ENCODE measurements at regions not wholly inside any gene's neighbourhood (a gene's known extent, or its start where the extent isn't known, plus 50 kb on each side); places are given as distances from the start of the nearest gene placed in this dataset.

- DNase-seq (ENCODE audit: low spot score) (no peak), ATAC-seq (no peak)
- Histone ChIP-seq H3K9me2 (ENCODE audit: insufficient read depth) (no peaks in the 10 kb centered on the region), H2AFZ (peak overlapping the region; percentile 56; the same call in 1 of the 2 replicates), H3K4me3 (no peak overlapping the region), H3K27ac (ENCODE audit: low read depth) (no peak overlapping the region), H3K36me3 (ENCODE audit: insufficient read depth) (no peaks in the 10 kb centered on the region), H3F3A (replicated peaks; ENCODE audit: low read depth) (no peaks in the 10 kb centered on the region), H3K4me1 (ENCODE audit: insufficient read depth) (no peaks in the 10 kb centered on the region), H3K79me2 (replicated peaks; ENCODE audit: insufficient read depth) (no peaks in the 10 kb centered on the region), H3K27me3 (ENCODE audit: insufficient read depth) (no peaks in the 10 kb centered on the region), H3K4me2 (no peak overlapping the region), H4K20me1 (replicated peaks; ENCODE audit: insufficient read depth) (no peaks in the 10 kb centered on the region)
- H3K9me3 Mint-ChIP-seq: no peaks in the 10 kb centered on the region; the same call in 2 of the 3 replicates
- H3K27me3 Mint-ChIP-seq (ENCODE audit: insufficient read depth, low read depth, poor library complexity): peaks cover 5% of the 10 kb centered on the region
- no peak overlapping the region for H3K27ac Mint-ChIP-seq
- H3K4me3 Mint-ChIP-seq: no peak overlapping the region
- TF ChIP-seq REST (IDR thresholded peaks at IDR 0.05; ENCODE audit: unreplicated experiment) (no peak), EZH2phosphoT487 (IDR thresholded peaks at IDR 0.05; ENCODE audit: unreplicated experiment) (no peak), NANOG (IDR thresholded peaks at IDR 0.05; ENCODE audit: borderline replicate concordance) (no peak), ZNF331 (CRISPR knock-in tag; IDR thresholded peaks at IDR 0.05; ENCODE audit: low read depth) (no peak), STAT1 (IDR thresholded peaks at IDR 0.05; ENCODE audit: unreplicated experiment) (no peak), JUNB (IDR thresholded peaks at IDR 0.05; ENCODE audit: unreplicated experiment) (no peak), CTCF (conservative IDR thresholded peaks at IDR 0.05; ENCODE audit: low read depth in 2 of 2) (no peak)
- no peaks in the 10 kb centered on the region for H3K36me3 Mint-ChIP-seq (ENCODE audit: low read depth)
- H3K4me1 Mint-ChIP-seq: no peaks in the 10 kb centered on the region; the same call in 2 of the 3 replicates
These were observed 171.9 kb upstream of the CACNA2D1 start for GRCh38 chr7:82615527-82615926.

GRCh38 chr7:82609746-82610145, 166.2 kb upstream of the CACNA2D1 start:
- Mint-ChIP-seq H3K27me3 (ENCODE audit: insufficient read depth, low read depth, poor library complexity) (peaks cover 2% of the 10 kb centered on the region), H3K27ac (no peak overlapping the region), H3K4me3 (no peak overlapping the region), H3K36me3 (ENCODE audit: low read depth) (no peaks in the 10 kb centered on the region), H3K9me3 (no peaks in the 10 kb centered on the region; the same call in 2 of the 3 replicates), H3K4me1 (peaks cover 3% of the 10 kb centered on the region; the same call in 1 of the 3 replicates)
- no peak overlapping the region for H2AFZ ChIP-seq
- no peaks in the 10 kb centered on the region for H3K79me2 ChIP-seq (replicated peaks; ENCODE audit: insufficient read depth)
- no peaks in the 10 kb centered on the region for H3K27me3 ChIP-seq (ENCODE audit: insufficient read depth)
- H4K20me1 ChIP-seq (replicated peaks; ENCODE audit: insufficient read depth): no peaks in the 10 kb centered on the region
- no peaks in the 10 kb centered on the region for H3K4me1 ChIP-seq (ENCODE audit: insufficient read depth)
- H3F3A ChIP-seq (replicated peaks; ENCODE audit: low read depth): no peaks in the 10 kb centered on the region
- no peak for DNase-seq (ENCODE audit: low spot score)
- no peak overlapping the region for H3K4me3 ChIP-seq
- H3K9me2 ChIP-seq (ENCODE audit: insufficient read depth): no peaks in the 10 kb centered on the region
- H3K4me2 ChIP-seq: no peak overlapping the region
- no peak for ATAC-seq
- no peak overlapping the region for H3K27ac ChIP-seq (ENCODE audit: low read depth)
- no peaks in the 10 kb centered on the region for H3K36me3 ChIP-seq (ENCODE audit: insufficient read depth)
- no peak for TF ChIP-seq CREB1 (CRISPR knock-in tag; IDR thresholded peaks at IDR 0.05; ENCODE audit: low read depth)
- no peak for TF ChIP-seq CTCF (conservative IDR thresholded peaks at IDR 0.05; ENCODE audit: low read depth in 2 of 2)
- no peak for TF ChIP-seq ZNF114 (CRISPR knock-in tag; IDR thresholded peaks at IDR 0.05)
- no peak for TF ChIP-seq EZH2 (IDR thresholded peaks at IDR 0.05; ENCODE audit: low read depth, unreplicated experiment)
- TF ChIP-seq REST (IDR thresholded peaks at IDR 0.05; ENCODE audit: unreplicated experiment): no peak
- TF ChIP-seq POLR2AphosphoS5 (IDR thresholded peaks at IDR 0.05; ENCODE audit: low read depth): no peak

Measured in GM23338 (cell line).